GM18508 (cell line): ENCODE measurements at regions not wholly inside any gene's neighbourhood (a gene's known extent, or its start where the extent isn't known, plus 50 kb on each side); places are given as distances from the start of the nearest gene placed in this dataset.
"Not testable (repeated sequence)": the region's sequence is repeated elsewhere in the genome, so short reads cannot be mapped to it uniquely, and the experiment has no call there.

Experiments
- ATAC-seq: cut with Tn5 transposase; IDR thresholded peaks from one replicate; pipeline ENCODE4 v1.9.1; 2021; ENCODE audit warnings: moderate number of reproducible peaks; ENCODE audit not compliant: insufficient read depth, unreplicated experiment

DNA sequence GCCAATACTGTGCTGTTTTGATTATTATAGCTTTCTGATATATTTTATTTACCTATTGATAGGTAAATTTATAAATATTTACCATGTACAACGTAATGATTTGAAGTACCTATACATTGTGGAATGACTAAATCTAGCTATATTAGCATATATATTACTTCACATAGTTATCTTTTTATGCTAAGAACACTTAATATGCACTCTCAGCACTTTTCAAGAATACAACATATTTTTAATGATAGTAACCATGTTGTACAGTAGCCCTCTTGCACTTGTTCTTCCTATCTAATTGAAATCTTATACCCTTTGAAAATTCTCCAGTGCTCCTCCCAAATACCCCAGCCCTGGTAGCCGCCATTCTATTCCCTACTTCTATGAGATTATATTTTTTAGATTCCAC is 604.0 kb upstream of the KIF2B start:
- ATAC-seq, result no peak

DNA sequence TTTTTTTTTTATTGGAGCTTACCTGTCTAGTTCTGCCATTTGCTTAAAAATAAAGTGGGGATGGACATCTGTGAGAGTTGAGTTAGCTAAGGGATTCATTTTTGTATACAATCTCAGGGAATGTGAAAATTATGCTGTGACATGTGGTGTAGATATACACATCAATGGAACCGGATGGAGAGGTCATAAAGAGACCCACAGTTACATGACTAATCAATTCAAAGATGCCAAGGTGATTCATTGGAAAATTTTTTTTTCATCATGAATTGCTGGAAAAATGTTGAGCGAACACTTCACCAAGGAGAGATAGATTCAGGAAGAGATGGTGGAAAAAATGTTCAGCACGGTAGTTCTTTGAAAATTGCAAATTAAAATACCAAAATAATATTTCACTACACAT is 605.4 kb upstream of the KIF2B start:
- ATAC-seq, result no peak

DNA sequence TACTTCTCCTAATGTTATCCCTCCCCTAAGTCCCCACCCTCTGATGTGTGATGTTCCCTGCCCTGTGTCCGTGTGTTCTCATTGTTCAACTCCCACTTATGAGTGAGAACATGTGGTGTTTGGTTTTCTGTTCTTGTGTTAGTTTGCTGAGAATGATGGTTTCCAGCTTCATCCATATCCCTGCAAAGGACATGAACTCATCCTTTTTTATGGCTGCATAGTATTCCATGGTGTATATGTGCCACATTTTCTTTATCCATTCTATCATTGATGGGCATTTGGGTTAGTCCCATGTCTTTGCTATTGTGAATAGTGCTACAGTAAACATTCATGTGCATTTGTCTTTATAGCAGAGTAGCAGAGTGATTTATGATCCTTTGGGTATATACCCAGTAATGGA is 613.8 kb upstream of the KIF2B start:
- ATAC-seq, result not testable (repeated sequence)

DNA sequence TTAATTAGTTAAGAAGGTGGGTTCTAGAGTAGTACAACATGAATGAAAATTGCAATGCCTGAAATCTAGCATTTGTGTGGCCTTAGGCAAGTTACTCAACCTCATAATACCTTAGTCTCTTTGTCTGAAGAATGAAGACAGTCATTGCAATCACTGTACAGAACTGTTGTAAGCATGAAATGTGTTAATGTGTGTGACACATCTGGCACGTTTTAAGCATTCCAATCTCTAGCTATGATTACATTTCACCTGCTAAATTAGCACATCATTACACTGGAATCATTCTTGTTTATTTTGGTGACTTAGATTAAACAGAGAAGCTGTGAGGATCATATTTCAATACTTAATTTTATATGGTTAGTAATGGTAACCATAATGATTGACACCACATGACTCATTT is 629.7 kb upstream of the KIF2B start:
- ATAC-seq, result no peak

DNA sequence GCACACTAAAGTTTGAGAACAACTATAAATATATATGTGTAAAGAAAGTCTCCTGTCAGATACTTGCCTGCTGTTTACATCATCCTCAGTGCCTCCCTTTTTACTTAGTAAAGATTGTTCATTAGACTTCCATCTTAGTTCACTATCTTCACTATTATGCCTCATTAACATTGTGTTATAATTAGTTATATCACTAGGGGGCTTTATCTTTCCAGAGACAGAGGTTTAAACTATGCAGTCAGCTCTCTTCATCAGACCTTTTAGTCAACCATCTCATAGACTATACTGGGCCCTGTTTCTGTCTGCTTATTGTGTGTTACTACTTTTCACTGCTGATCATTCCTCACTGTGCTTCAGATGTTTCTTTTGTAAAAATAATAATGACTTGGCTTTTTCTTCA is 630.8 kb upstream of the KIF2B start:
- no peak for ATAC-seq

DNA sequence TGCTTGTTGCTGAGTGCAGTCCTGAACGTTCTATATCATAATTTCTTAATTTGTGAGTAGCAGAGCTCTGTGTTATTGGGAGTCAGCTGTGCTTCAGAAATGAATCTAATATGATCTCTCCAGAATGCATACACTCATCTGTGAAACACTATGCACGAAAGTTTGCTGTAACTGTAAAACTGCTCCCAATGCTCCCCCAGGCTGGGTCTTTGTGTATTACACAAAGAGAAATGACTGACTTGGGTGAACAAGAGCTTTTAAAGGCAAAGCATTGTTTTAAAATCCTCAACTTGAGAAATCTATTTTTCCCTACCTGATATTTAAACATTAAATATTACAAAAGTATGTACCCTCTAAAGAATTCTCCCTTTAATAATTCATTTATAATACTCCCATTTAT is 636.7 kb upstream of the KIF2B start:
- no peak for ATAC-seq

DNA sequence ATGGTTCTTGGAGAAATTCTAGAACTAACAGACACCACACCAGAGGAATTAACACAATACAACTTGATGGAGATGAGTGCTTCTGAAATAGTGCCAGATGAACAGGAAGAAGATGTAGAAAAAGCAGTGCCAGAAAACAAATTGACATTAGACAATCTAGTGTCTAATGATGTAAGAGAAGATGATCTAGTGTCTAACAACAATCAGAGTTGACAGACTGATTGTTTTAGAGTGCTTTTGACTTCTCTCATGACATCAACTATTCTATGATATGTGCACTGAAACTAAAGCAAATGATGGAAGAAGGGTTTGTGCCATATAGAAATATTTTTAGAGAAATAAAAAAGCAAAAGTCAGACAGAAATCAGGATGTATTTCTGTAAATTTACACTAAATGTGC is 646.1 kb upstream of the KIF2B start:
- no peak for ATAC-seq

DNA sequence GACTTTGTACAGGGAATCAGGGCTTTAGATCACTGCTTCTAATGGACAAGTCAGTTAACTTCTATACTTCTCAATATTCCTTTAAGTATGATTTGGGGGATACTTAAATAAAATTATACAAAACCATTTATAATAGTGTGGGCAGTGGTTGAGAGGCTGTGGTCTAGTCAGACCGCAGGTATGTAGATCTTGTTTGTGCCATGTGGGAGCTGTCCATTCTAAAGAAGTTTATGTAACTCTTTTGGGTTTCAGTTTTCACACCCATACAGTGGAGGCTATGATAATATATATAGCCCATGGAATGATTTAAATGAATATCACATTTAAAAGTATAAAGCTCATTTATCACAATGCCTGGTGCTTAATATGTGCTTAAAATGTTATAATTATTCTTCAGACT is 654.3 kb upstream of the KIF2B start:
- no peak for ATAC-seq

DNA sequence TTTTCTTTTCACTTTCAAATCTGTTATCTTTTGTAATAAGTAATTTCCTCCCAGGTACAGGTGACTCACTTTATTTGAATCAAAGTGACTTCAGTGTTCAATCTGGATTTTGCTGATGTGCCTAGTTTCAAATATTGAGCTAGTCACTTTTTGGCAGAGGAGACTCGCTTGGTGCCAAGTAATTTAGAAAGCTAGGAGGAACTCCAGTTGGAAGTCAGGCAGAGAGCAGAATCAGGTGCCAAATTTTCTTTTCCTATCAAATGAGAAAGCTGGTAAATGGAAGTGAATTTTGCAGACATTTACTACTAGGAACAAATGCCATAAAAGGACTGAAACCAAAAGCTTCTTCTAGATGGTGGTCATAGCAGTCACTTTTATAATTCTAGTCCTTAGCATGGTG is 656.0 kb upstream of the KIF2B start:
- ATAC-seq, result no peak

DNA sequence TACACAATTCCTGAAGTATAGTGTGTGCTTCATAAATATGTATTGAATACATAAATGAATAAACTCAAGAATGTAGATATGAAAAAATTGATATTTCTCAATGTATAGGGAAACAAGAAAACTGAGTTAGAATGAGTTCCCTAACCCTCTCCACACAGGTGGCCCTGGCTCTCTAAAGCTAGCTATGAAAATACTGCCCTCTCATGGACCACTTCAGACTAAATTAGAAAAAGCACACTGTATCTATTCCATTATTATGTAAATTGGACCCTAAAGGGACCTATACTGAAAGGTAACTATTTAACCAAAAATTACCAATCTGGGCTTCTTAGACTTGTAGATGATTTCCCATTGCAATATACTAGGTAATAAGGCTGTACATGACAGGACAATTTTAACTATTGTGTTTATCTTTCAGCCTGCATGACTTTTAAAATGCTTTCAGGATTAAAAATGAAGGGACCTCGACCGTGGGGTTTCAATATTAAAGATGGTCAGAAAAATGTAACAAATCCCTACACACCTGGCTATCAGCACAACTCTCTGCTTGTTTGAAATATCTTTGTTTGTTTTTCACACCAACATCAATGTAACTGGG is 672.5 kb upstream of the KIF2B start:
- no peak for ATAC-seq

DNA sequence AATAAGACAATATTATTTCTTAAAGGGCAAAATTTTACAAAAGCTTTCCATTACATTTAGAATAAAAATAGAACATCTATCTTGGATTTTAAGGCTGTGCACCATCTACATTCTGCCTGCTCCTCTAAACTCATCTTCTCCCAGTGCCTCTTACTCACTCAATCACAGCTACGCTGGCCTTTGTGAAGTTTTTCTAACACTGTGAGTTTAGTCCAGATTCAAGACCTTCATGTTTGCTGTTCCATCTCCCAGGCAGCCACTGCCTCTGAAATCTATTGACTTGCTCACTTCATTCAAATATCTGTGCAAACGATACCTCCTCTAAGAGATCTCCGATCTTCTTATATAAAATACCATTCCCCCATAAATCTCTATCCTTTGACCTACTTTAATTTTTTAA is 673.4 kb upstream of the KIF2B start:
- no peak for ATAC-seq

DNA sequence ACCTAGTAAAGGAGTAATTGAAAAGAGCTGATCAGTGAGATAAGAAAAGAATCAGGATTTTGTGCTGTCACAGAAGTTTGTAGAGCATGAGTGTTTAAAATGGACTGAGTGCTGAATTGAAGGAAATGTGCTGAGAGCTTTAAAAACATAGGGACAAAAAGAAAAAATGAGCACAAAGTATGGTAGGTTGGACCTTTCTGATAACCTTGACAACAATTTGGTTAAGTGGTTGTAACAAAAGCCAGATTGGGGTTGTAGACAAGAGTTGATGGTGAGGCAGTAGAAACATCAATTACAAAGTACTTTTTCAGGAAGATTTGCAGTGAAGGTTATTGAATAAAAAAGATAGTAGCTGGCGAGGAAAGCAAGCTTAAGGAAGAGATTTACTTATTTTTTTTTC is 674.7 kb upstream of the KIF2B start:
- no peak for ATAC-seq

DNA sequence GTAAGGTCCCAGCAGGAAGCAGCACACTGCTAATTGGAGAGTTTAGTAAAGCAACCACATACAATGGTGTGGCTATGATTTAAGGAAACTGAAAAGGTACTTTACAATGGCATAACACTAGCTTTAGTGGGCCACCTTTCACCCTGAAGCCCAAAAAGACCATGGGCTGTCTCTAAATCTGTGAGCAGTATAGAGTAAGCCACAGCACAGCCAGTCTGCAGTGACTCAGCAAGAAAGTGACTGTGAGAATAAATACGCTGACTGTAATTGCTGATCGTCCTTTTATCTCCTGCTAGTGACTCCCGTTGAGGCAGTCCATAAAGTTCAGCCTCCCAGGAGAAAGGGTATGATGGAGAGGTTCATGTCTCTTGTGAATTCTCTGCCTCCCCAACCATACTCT is 679.8 kb upstream of the KIF2B start:
- no peak for ATAC-seq

DNA sequence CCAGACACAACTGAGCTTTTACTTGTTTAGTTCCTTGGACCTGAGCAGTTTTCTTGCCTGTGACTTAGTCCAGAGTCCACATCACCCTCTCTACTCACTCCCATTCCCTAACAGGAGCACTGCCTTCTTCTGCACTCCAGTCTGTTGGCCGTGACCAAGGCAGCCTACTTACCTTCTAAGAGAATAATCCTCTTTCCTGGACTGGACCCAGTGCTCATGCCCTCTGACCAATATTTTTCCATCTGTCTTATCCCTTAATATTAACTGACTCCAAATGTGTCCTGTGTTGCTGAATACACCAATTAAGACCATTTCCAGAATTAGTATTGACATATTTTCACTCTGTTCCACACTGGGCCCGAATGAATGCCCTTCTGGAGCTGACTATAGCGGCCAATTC is 681.0 kb upstream of the KIF2B start:
- no peak for ATAC-seq

DNA sequence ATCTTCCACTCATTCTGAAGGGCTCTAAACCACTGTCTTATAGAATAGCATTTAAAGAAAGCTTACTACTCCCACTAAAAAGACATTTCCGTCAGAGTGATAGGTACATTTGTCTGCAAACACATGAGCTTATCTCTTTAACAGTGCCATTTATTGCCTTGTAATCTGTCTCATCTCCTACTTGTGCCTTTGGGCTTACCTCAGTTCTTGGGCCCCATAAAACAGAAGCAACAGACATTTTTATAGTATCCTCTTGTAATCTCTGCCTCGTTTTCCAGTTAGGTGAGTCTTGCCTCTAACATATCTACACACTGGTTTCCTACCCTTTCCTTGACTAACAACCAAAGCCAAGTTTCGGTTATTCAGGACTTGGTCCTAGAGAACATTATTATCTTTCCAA is 681.4 kb upstream of the KIF2B start:
- no peak for ATAC-seq

DNA sequence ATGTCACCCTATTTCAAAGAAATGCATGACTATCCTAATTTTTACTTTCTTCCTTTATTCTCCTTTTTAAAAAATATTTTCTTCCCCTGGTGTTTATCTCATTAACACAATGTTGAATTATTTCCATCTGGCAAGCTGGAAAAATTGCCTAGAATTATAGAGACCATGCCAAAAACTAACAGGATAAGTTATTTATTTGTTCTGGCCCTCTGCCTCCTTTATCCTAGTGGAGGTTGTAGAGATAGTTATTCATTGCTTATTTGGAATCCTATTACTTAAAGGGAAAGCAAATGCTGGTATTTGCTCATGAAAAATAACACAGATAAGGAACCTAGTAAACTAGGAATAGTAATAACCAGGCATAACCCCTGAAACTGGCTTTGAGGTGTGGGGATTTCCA is 684.9 kb upstream of the KIF2B start:
- no peak for ATAC-seq

DNA sequence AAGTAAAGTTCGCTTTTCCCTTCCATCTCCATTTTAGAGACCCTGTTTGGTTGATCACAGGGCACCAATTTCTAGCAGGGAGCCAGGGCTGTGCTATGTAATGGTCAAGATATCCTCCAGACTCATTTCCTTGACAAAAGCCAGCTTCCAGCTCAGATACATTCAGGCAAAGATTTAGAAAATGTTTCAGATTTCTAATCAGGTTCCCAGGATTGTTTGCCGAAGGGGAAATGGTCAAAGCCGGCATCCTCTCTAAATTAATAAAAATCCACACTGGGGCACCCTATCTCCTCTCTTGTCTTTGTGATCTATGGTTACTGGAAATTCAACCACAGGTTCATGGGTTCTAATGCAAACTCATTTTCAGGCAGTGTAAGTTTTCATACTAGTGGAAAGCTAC is 686.8 kb upstream of the KIF2B start:
- ATAC-seq, result no peak

DNA sequence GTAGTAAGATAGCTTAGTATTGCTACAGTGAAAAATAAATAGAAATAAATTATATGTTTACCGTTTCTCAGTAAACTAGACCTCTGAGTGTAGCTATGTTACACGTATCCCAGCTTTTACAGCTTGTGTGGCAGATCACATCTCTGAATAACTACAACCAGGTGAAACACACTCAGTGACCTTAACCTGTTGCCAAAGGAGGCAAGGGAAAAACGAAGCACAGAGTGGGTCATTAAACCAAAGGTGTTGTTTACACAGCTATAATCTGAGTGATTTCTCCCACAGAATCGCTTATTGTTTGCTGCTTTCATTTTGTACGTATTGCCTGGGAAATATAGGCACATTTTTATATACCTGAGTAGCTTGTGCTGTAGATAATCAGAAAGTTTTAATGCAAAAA is 688.2 kb upstream of the KIF2B start:
- ATAC-seq, result no peak

DNA sequence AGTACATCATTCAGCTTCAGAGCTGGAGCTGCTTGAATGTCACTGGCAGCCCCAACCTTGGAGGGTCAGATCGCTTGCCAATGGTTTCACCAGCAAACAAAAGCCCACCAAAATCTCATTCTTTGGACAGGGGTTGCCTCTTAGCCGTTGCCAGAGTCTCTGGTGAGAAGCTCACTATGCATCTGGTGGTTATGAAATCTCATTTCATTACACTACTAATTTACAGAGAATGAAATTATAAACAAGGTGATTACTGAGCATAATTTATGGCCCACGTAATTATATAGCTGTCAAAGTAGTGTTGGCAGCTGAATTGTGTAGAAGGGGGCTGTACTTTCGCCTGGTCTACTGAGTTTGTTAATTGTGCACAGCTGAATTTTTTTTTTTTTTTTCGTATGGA is 688.9 kb upstream of the KIF2B start:
- ATAC-seq, result no peak

DNA sequence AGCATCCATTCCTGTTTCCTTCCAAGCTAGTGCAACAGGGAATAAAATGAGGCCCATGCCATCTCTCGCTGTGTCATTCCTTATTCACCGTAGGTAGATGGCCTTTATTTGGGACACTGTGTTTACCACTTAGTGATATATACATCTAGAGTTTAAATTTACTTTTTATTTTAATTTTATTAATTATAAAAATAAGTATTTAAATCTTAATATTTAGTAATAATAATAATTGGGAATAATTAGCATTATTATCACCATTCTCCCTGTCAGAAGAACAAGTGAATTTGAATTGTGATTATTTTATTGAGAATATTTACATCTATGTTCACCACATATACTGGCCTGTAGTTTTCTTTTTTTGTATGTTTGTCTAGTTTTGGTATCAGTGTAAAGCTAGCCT is 692.9 kb upstream of the KIF2B start:
- ATAC-seq, result no peak

DNA sequence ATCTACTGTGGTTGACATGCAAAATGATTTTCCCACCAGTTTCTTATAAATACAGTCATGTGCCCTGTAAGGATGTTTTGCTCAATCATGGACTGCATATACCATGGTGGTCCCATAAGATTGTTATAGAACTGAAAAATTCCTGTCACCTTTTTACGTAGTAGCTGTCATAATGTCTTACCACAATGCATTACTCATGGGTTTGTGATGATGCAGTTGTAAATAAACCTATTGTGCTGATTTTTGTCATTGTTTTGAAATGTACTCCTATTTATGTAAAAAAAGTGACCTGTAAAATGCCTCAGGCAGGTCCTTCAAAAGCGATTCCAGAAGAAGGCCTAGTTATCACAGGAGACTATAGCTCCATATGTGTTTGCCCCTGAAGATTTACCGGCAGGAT is 695.4 kb upstream of the KIF2B start:
- ATAC-seq, result no peak

DNA sequence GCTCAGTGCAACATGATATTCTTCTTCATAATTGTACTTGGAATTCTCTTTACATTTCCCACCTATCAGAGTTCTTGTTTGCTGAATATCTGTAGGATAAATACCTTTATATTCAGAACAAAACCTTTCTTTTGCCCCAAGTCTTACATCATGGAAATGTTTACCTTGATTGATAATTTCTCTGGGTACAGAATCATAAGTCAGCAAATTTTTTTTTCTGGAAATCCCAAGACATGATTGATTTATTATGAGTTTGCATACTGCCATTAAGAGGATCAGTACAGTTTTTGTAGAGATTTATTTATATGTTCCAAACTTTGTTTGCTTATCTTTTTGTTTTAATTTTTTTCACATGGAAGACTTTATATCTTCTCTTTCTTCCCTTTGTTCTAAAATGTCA is 699.8 kb upstream of the KIF2B start:
- ATAC-seq, result no peak

DNA sequence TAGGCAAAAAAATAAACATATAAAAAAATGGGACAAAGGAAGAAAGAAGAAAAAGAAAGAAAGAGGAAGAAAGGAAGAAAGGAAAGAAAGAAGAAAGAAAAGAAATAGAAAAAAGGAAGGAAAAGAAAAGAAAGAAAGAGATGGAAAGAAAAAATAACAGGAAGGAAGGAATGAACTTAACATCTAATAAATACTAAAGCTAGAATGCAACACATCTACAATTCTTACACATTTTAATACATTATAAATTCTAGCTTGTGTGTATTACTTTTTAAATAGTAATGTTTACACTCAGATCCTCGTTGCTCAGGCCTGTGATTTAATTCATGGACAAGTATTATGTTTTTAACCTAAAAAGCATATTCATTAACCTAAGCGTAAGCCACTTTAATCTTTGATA is 703.0 kb upstream of the KIF2B start:
- ATAC-seq, result no peak
